Gastrocnemius medialis (tissue), 4 donors: ENCODE measurements at regions not wholly inside any gene's neighbourhood (a gene's known extent, or its start where the extent isn't known, plus 50 kb on each side); places are given as distances from the start of the nearest gene placed in this dataset.
"Not testable (repeated sequence)": the region's sequence is repeated elsewhere in the genome, so short reads cannot be mapped to it uniquely, and the experiment has no call there.

Source experiments
- ATAC-seq, 2 donors: fragments of 150-250 bp; one replicate each; pipeline ENCODE4 v1.9.1; 2016
- DNase-seq, 2 donors: peaks; one replicate each; pipeline ENCODE4 v3.0.0-alpha.2; 2019
- H3K27ac ChIP-seq, 4 donors: fragments of 200-600 bp; sonication (generic); 1 replicate in 1 of 4; 2 replicates in 3 of 4; pipeline ENCODE4 v1.5.1; 2016 to 2018; ENCODE audit warnings: mild to moderate bottlenecking in 2 of 4, moderate library complexity in 1 of 4
- H3K27me3 ChIP-seq, 3 donors: fragments of 200-600 bp; sonication (generic) in 2 of 3; 1 replicate in 1 of 3; 2 replicates in 2 of 3; pipeline versions ENCODE4 v1.5.1 to v1.6.0; 2016 to 2019; ENCODE audit warnings: mild to moderate bottlenecking in 1 of 3, moderate library complexity in 1 of 3
- H3K36me3 ChIP-seq, 2 donors: fragments of 200-600 bp; sonication (generic) in 1 of 2; one replicate each; pipeline ENCODE4 v1.5.1; 2017 to 2018
- H3K4me1 ChIP-seq, 2 donors: fragments of 200-600 bp; sonication (generic) in 1 of 2; one replicate each; pipeline ENCODE4 v1.5.1; 2016 to 2017; ENCODE audit warnings: mild to moderate bottlenecking in 2 of 2
- H3K4me3 ChIP-seq, 4 donors: fragments of 200-600 bp; sonication (generic) in 3 of 4; 1 replicate in 1 of 4; 2 replicates in 3 of 4; pipeline ENCODE4 v1.5.1; 2016 to 2019; ENCODE audit warnings: mild to moderate bottlenecking in 2 of 4
- H3K9me3 ChIP-seq, 3 donors: fragments of 200-600 bp; sonication (generic) in 2 of 3; 1 replicate in 1 of 3; 2 replicates in 2 of 3; pipeline ENCODE4 v1.5.1; 2016 to 2019
- CTCF ChIP-seq, 5 experiments: fragments of 450-650 bp in 3 of 5; fragments of 200-600 bp in 2 of 5; sonication (generic) in 2 of 5; IDR thresholded peaks in 4 of 5; conservative IDR thresholded peaks in 1 of 5; 1 replicate in 4 of 5; 2 replicates in 1 of 5; pipeline ENCODE4 v1.5.1; 2016 to 2019; ENCODE audit warnings: antibody characterized with exemption in 5 of 5, mild to moderate bottlenecking in 3 of 5, moderate library complexity in 3 of 5
- POLR2A ChIP-seq, 2 donors: fragments of 450-650 bp; IDR thresholded peaks; one replicate each; pipeline ENCODE4 v1.6.1; 2017; ENCODE audit warnings: antibody characterized with exemption in 2 of 2, mild to moderate bottlenecking in 2 of 2, moderate library complexity in 2 of 2
- in situ Hi-C, 4 donors: fragments of 200-750 bp; cut with MboI; loops; one replicate each; pipeline versions ENCODE4 v1.15.0 to v1.8.0; 2017; ENCODE audit warnings: low sequenced_read_pairs in 4 of 4
- intact Hi-C: fragments of 100-400 bp; cut with DNase I; formaldehyde crosslinking; loops from one replicate; pipeline ENCODE4 v1.15.1; 2023; ENCODE audit warnings: low total_unique reads

- H3K27ac ChIP-seq: no peak overlapping the region
- H3K27me3 ChIP-seq: no peaks in the 10 kb centered on the region
- no peak for TF ChIP-seq POLR2A (IDR thresholded peaks at IDR 0.05)
- H3K36me3 ChIP-seq: no peaks in the 10 kb centered on the region
- no peak for ATAC-seq
- DNase-seq: no peak
- H3K9me3 ChIP-seq: no peaks in the 10 kb centered on the region
- intact Hi-C loops: no loop called here
- in situ Hi-C loops: no loop called here
- no peak overlapping the region for H3K4me3 ChIP-seq
- H3K4me1 ChIP-seq: no peaks in the 10 kb centered on the region
Observed at GRCh38 chr6:85049282-85049681, 284.9 kb upstream of the TBX18 start.

GRCh38 chr6:85047818-85048217, 283.4 kb upstream of the TBX18 start:
- no peaks in the 10 kb centered on the region for H3K9me3 ChIP-seq
- no peak for TF ChIP-seq POLR2A (IDR thresholded peaks at IDR 0.05)
- no peak for TF ChIP-seq CTCF (IDR thresholded peaks at IDR 0.05 in 4 of 5, conservative IDR thresholded peaks at IDR 0.05 in 1 of 5)
- no peaks in the 10 kb centered on the region for H3K4me1 ChIP-seq
- H3K4me3 ChIP-seq: no peak overlapping the region
- intact Hi-C loops: no loop called here
- ATAC-seq (no peak), DNase-seq (no peak)
- H3K27me3 ChIP-seq: no peaks in the 10 kb centered on the region
- no peak overlapping the region for H3K27ac ChIP-seq
- no peaks in the 10 kb centered on the region for H3K36me3 ChIP-seq
- in situ Hi-C loops: no loop called here

- H3K27me3 ChIP-seq, ATAC-seq, H3K36me3 ChIP-seq, intact Hi-C loops, H3K9me3 ChIP-seq, in situ Hi-C loops, DNase-seq, H3K4me1 ChIP-seq, H3K4me3 ChIP-seq, H3K27ac ChIP-seq: not testable (repeated sequence)
Observed at GRCh38 chr6:85045767-85046166, 281.4 kb upstream of the TBX18 start.

- Histone ChIP-seq H3K4me1 (no peaks in the 10 kb centered on the region), H3K36me3 (no peaks in the 10 kb centered on the region), H3K9me3 (no peaks in the 10 kb centered on the region), H3K27ac (no peak overlapping the region), H3K4me3 (no peak overlapping the region), H3K27me3 (no peaks in the 10 kb centered on the region)
- intact Hi-C loops: no loop called here
- TF ChIP-seq POLR2A (IDR thresholded peaks at IDR 0.05) (no peak), CTCF (IDR thresholded peaks at IDR 0.05 in 4 of 5, conservative IDR thresholded peaks at IDR 0.05 in 1 of 5) (no peak)
- no peak for DNase-seq
- ATAC-seq: no peak
- in situ Hi-C loops: no loop called here
Observed at GRCh38 chr6:85044361-85044760, 280.0 kb upstream of the TBX18 start.

- in situ Hi-C loops (no loop called here), intact Hi-C loops (no loop called here)
- H3K4me1 ChIP-seq: no peaks in the 10 kb centered on the region
- H3K27me3 ChIP-seq: no peaks in the 10 kb centered on the region
- DNase-seq: no peak
- no peaks in the 10 kb centered on the region for H3K36me3 ChIP-seq
- TF ChIP-seq CTCF (IDR thresholded peaks at IDR 0.05 in 4 of 5, conservative IDR thresholded peaks at IDR 0.05 in 1 of 5) (no peak), POLR2A (IDR thresholded peaks at IDR 0.05) (no peak)
- no peak overlapping the region for H3K4me3 ChIP-seq
- H3K27ac ChIP-seq: no peak overlapping the region
- no peak for ATAC-seq
- H3K9me3 ChIP-seq: no peaks in the 10 kb centered on the region
Observed at GRCh38 chr6:85041376-85041775, 277.0 kb upstream of the TBX18 start.

GRCh38 chr6:85037221-85037620, 272.8 kb upstream of the TBX18 start:
- in situ Hi-C loops: no loop called here
- ATAC-seq (no peak), DNase-seq (no peak)

More at GRCh38 chr6:85037221-85037620, 272.8 kb upstream of the TBX18 start:
- Histone ChIP-seq H3K27me3 (no peaks in the 10 kb centered on the region), H3K9me3 (no peaks in the 10 kb centered on the region), H3K4me1 (no peaks in the 10 kb centered on the region), H3K4me3 (no peak overlapping the region), H3K27ac (no peak overlapping the region), H3K36me3 (no peaks in the 10 kb centered on the region)
- TF ChIP-seq CTCF (IDR thresholded peaks at IDR 0.05 in 4 of 5, conservative IDR thresholded peaks at IDR 0.05 in 1 of 5): no peak
- no peak for TF ChIP-seq POLR2A (IDR thresholded peaks at IDR 0.05)
- intact Hi-C loops: no loop called here
